HEK293 (cell line): ENCODE measurements at regions not wholly inside any gene's neighbourhood (a gene's known extent, or its start where the extent isn't known, plus 50 kb on each side); places are given as distances from the start of the nearest gene placed in this dataset.

Source experiments
- CTCF ChIP-seq: fragments of 450-650 bp; formaldehyde crosslinking; IDR thresholded peaks from 2 replicates; pipeline ENCODE4 v1.5.1; 2016; ENCODE audit warnings: missing biosample characterization, missing genetic modification characterization
- YY1 ChIP-seq: fragments of 450-650 bp; formaldehyde crosslinking; IDR thresholded peaks from 2 replicates; pipeline ENCODE4 v1.5.1; 2018; ENCODE audit warnings: missing biosample characterization, missing genetic modification characterization

GRCh38 chr3:106018929-106019550 is 150.2 kb upstream of the CBLB start:
- TF ChIP-seq CTCF (tag by site-specific recombination) (no peak), YY1 (tag by site-specific recombination) (no peak)
